Fibroblast of pulmonary artery (primary cell): ENCODE measurements at regions not wholly inside any gene's neighbourhood (a gene's known extent, or its start where the extent isn't known, plus 50 kb on each side); places are given as distances from the start of the nearest gene placed in this dataset.
"Not testable (repeated sequence)": the region's sequence is repeated elsewhere in the genome, so short reads cannot be mapped to it uniquely, and the experiment has no call there.

ENCODE experiments used
- DNase-seq: peaks from one replicate; pipeline ENCODE4 v3.0.0-alpha.2; 2010; ENCODE audit warnings: low read depth
- H3K4me3 ChIP-seq: replicated peaks from 2 replicates; pipeline ENCODE4 v1.5.1; 2011; ENCODE audit warnings: low read depth, mild to moderate bottlenecking, control low read depth, low read length, moderate library complexity
- CTCF ChIP-seq: IDR thresholded peaks from 2 replicates; pipeline ENCODE4 v1.5.1; 2011; ENCODE audit warnings: mild to moderate bottlenecking, control low read depth, low read length, inconsistent platforms; ENCODE audit errors: missing control alignments

- DNase-seq = no peak
- no peak overlapping the region for H3K4me3 ChIP-seq
- TF ChIP-seq CTCF = no peak
Observed at GRCh38 chr16:85283305-85284050, 171.2 kb upstream of the CIBAR2 start.

- DNase-seq = no peak
- H3K4me3 ChIP-seq = no peak overlapping the region
- TF ChIP-seq CTCF = no peak
Observed at GRCh38 chr16:85284141-85284817, 172.0 kb upstream of the CIBAR2 start.

- TF ChIP-seq CTCF = no peak
- no peak overlapping the region for H3K4me3 ChIP-seq
- no peak for DNase-seq
Observed at GRCh38 chr16:85285681-85286065, 173.4 kb upstream of the CIBAR2 start.

DNA sequence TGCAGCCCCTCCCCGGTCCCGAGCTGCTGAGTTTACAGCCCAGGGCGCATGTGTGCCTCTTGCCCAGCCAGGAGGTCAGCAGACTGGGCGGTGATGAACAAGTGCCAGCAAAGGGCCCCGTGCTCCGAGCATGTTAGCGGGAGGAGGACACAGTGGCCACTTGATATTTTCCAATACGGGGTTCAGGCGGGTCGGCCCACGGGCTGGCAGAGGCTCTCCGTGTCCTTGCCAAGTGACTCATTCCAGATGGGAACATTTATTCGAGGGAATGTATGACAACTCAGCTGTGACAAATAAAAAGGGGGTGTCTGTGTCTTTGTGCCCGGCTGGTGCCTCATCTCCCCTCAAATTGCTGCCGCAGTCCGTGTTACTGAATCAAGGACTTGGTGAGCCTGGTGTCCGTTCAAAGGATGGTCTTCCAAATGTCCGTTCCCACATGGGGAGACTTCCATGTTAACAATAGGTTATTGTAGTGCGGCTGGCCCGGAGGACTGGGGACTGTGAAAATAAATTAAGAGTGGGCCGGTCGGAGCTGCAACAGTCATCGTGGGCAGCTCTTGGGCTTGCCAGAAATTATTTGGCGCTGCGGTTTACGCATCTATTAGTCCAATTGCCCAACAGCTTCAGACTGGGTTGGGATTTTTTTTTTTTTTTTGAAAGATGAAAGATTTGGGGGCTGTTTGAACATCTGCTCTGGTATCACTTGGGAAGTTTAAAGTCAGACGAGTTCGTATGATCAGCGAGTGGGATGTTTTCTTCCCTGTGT is 174.0 kb upstream of the CIBAR2 start:
- no peak for TF ChIP-seq CTCF

DNA sequence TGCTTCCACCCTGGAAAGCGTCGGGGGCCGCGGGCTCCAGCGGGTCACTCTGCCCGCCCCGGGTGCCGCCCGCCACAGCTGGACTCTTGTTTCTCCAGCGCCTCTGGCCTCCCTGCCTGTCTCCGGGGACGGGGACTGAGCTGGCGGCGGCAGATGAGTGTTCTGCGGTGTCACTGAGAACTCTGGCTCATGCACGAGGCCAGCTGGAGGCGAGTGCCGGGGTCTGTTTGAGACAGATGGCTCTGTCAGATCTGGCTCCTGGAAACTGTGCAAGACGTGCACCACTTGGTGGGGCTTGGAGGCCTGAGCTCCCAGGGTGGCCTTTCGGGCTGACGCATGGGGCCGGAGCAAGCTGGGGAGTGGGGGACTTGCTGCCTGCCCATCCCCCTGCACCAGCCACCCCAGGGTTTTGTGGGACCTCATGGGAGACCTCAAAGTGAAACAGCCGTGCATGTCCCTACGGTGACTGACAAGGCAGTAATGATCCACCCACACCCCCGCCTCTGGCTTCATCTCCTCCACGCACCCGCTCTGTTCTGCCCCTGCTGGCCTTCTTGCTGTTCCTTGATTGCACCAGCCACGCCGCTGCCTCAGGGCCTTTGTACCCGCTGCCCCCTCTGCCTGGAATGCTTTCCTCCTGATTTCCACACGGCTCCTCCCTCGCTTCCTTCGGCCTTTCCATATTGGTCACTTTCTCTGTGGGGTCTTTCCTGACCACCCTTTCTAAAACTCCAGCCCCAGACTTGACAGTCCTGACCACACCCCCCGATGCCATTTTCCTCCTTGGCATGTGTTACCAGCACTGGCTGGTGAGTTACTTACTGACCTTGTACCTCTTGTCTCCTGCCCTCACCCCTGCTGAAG is 174.9 kb upstream of the CIBAR2 start:
- no peak overlapping the region for H3K4me3 ChIP-seq

More for the DNA sequence above, 174.0 kb upstream of the CIBAR2 start:
- peak; percentile 67 for DNase-seq
- H3K4me3 ChIP-seq = no peak overlapping the region

DNA sequence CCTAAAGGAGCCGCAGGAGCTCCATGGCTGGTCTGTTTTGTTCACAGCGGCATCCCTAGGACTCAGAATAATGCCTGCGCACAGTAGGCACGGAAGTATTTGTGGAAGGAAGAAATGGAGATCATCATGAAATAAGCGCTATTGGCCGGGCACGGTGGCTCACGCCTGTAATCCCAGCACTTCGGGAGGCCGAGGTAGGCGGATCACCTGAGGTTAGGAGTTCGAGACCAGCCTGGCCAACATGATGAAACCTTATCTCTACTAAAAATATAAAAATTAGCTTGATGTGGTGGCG is 175.5 kb upstream of the CIBAR2 start:
- not testable (repeated sequence) for DNase-seq, H3K4me3 ChIP-seq

More for the DNA sequence above, 174.9 kb upstream of the CIBAR2 start:
- peak; percentile 7 for DNase-seq
- TF ChIP-seq CTCF = no peak
